Endothelial cell of umbilical vein (primary cell): ENCODE measurements at regions not wholly inside any gene's neighbourhood (a gene's known extent, or its start where the extent isn't known, plus 50 kb on each side); places are given as distances from the start of the nearest gene placed in this dataset.

Experiments
- BruUV-seq: library from RNA; stranded (reverse); fragments of 400-500 nt; replicated peaks from 2 replicates; lab custom pipeline; 2021; lab: Mats Ljungman, UMichigan
- CTCF ChIA-PET: fragments of 300-600, 350-600 bp; sonication (Branson Sonifier 250); formaldehyde crosslinking; loops from one replicate; lab custom pipeline; 2021; ENCODE audit warnings: antibody characterized with exemption, inconsistent platforms; lab: Charles Lee
- POLR2A ChIA-PET: fragments of 300-600, 350-600 bp; sonication (Branson Sonifier 250); formaldehyde crosslinking; loops from one replicate; lab custom pipeline; 2021; ENCODE audit warnings: antibody characterized with exemption, inconsistent platforms; lab: Charles Lee
- DNase-seq: peaks from one replicate; pipeline ENCODE4 v3.0.0-alpha.2; 2011; ENCODE audit warnings: low read depth, low spot score
- FAIRE-seq: peaks from 2 replicates; lab custom pipeline; 2011; peaks lifted over from hg19 to GRCh38; lab: Jason Lieb, UNC
- H2AFZ ChIP-seq: 2 replicates; pipeline ENCODE4 v1.6.0; 2012; ENCODE audit warnings: low read depth, low read length, control low read depth, inconsistent platforms
- H3K27ac ChIP-seq: 2 replicates; pipeline ENCODE4 v1.5.1; 2011; ENCODE audit warnings: low read depth, mild to moderate bottlenecking, control low read depth, low read length, moderate library complexity; ENCODE audit not compliant: insufficient read depth
- H3K27me3 ChIP-seq, 2 experiments: 2 replicates each; pipeline versions ENCODE4 v1.6.0 to v1.6.1; 2011; ENCODE audit warnings: low read length in 2 of 2, mixed read lengths in 1 of 2; ENCODE audit not compliant: control insufficient read depth in 2 of 2, insufficient read depth in 2 of 2
- H3K36me3 ChIP-seq, 2 experiments: 2 replicates in 1 of 2; 3 replicates in 1 of 2; pipeline ENCODE4 v1.5.1; 2011; ENCODE audit warnings: low read length in 2 of 2, mild to moderate bottlenecking in 1 of 2, moderate library complexity in 1 of 2; ENCODE audit not compliant: control insufficient read depth in 2 of 2, insufficient read depth in 2 of 2; ENCODE audit errors: extremely low read depth in 1 of 2
- H3K4me1 ChIP-seq: 3 replicates; pipeline ENCODE4 v1.5.1; 2011; ENCODE audit warnings: mild to moderate bottlenecking, low read length; ENCODE audit not compliant: control insufficient read depth, insufficient read depth; ENCODE audit errors: extremely low read depth
- H3K4me2 ChIP-seq: 2 replicates; pipeline ENCODE4 v1.6.1; 2011; ENCODE audit warnings: low read length, control low read depth, mixed read lengths; ENCODE audit not compliant: insufficient read depth
- H3K4me3 ChIP-seq, 3 experiments: fragments of 200-600 bp in 1 of 3; sonication (generic), shearing (Covaris generic) in 1 of 3; replicated peaks in 1 of 3; 2 replicates each; pipeline ENCODE4 v1.5.1; 2011 to 2016; ENCODE audit warnings: control low read depth in 3 of 3, low read length in 3 of 3, mild to moderate bottlenecking in 2 of 3, inconsistent platforms in 1 of 3, low read depth in 1 of 3, moderate library complexity in 1 of 3; ENCODE audit not compliant: insufficient read depth in 1 of 3
- H3K79me2 ChIP-seq: 2 replicates; pipeline ENCODE4 v1.6.0; 2012; ENCODE audit warnings: low read length, inconsistent platforms; ENCODE audit not compliant: control insufficient read depth, insufficient read depth
- H3K9ac ChIP-seq: replicated peaks from 2 replicates; pipeline ENCODE3; 2011; ENCODE audit warnings: low read length, control low read depth; ENCODE audit not compliant: insufficient read depth; ENCODE audit errors: extremely low read depth
- H3K9me1 ChIP-seq: replicated peaks from 3 replicates; pipeline ENCODE4 v1.6.0; 2011; ENCODE audit warnings: mild to moderate bottlenecking, low read length; ENCODE audit not compliant: control insufficient read depth, insufficient read depth; ENCODE audit errors: extremely low read depth
- H3K9me3 ChIP-seq: replicated peaks from 2 replicates; pipeline ENCODE4 v1.5.1; 2012; ENCODE audit warnings: low read length, inconsistent platforms; ENCODE audit not compliant: control insufficient read depth, insufficient read depth
- H4K20me1 ChIP-seq: replicated peaks from 2 replicates; pipeline ENCODE3; 2011; ENCODE audit warnings: mild to moderate bottlenecking, low read length; ENCODE audit not compliant: control insufficient read depth, insufficient read depth; ENCODE audit errors: extremely low read depth
- CTCF ChIP-seq, 2 donors: IDR thresholded peaks; 1 replicate in 1 of 2; 2 replicates in 1 of 2; pipeline ENCODE4 v1.5.1; 2011; ENCODE audit warnings: low read length in 2 of 2, mild to moderate bottlenecking in 2 of 2, moderate library complexity in 2 of 2, control low read depth in 1 of 2, inconsistent platforms in 1 of 2, low read depth in 1 of 2; ENCODE audit not compliant: insufficient read depth in 1 of 2; ENCODE audit errors: extremely low read depth in 1 of 2
- EZH2 ChIP-seq: IDR thresholded peaks from 2 replicates; pipeline ENCODE4 v1.6.1; 2012; ENCODE audit warnings: borderline replicate concordance, low read depth, mild to moderate bottlenecking, moderate library complexity, low read length, inconsistent platforms; ENCODE audit not compliant: severe bottlenecking
- FOS ChIP-seq: IDR thresholded peaks from 2 replicates; pipeline ENCODE4 v1.6.1; 2011; ENCODE audit warnings: mild to moderate bottlenecking, low read length, moderate library complexity, borderline replicate concordance; ENCODE audit not compliant: insufficient read depth
- GATA2 ChIP-seq: IDR thresholded peaks from 2 replicates; pipeline ENCODE4 v1.7.0; 2011; ENCODE audit warnings: low read depth, mild to moderate bottlenecking, moderate library complexity, mixed read lengths, low read length; ENCODE audit not compliant: insufficient read length, insufficient read depth
- JUN ChIP-seq: IDR thresholded peaks from 2 replicates; pipeline ENCODE4 v1.6.1; 2011; ENCODE audit warnings: borderline replicate concordance, low read depth; ENCODE audit not compliant: insufficient read length, insufficient read depth
- MAX ChIP-seq: IDR thresholded peaks from 2 replicates; pipeline ENCODE4 v1.6.1; 2011; ENCODE audit not compliant: insufficient read depth, insufficient read length
- MYC ChIP-seq: IDR thresholded peaks from one replicate; pipeline ENCODE4 v1.6.1; 2011; ENCODE audit warnings: mild to moderate bottlenecking, low read depth, low read length
- POLR2A ChIP-seq: IDR thresholded peaks from 2 replicates; pipeline ENCODE4 v1.6.1; 2012; ENCODE audit warnings: low read depth, mild to moderate bottlenecking, control low read depth, low read length
- POLR2AphosphoS5 ChIP-seq: IDR thresholded peaks from 2 replicates; pipeline ENCODE4 v1.6.1; 2012; ENCODE audit warnings: low read depth, mild to moderate bottlenecking, control low read depth, low read length, moderate library complexity; ENCODE audit not compliant: insufficient read depth
- dilution Hi-C: fragments of 300-500 bp; cut with MboI; formaldehyde crosslinking; loops from one replicate; pipeline ENCODE4 v1.15.0; 2019; ENCODE audit warnings: low sequenced_read_pairs; ENCODE audit not compliant: extremely low pct_ligation_motif_present
- intact Hi-C: fragments of 100-400 bp; cut with micrococcal nuclease; formaldehyde crosslinking; loops from one replicate; pipeline ENCODE4 v1.10.0; 2022

GRCh38 chr16:63496282-63496681, 1460.0 kb upstream of the CDH8 start:
- H4K20me1 ChIP-seq, result no peaks in the 10 kb centered on the region
- no peak overlapping the region for H3K4me3 ChIP-seq
- no peaks in the 10 kb centered on the region for H3K9me1 ChIP-seq
- H3K79me2 ChIP-seq, result no peaks in the 10 kb centered on the region
- no peak overlapping the region for H3K27ac ChIP-seq
- no peak overlapping the region for H3K4me2 ChIP-seq
- no peak overlapping the region for H2AFZ ChIP-seq
- BruUV-seq, result no TSS peak
- no peaks in the 10 kb centered on the region for H3K36me3 ChIP-seq
- TF ChIP-seq FOS, result no peak
- TF ChIP-seq POLR2AphosphoS5, result no peak
- no peak for TF ChIP-seq MAX
- TF ChIP-seq CTCF (IDR thresholded peaks at IDR 0.05; ENCODE audit: extremely low read depth in 1 of 2, insufficient read depth in 1 of 2, low read depth in 1 of 2, low read length in 2 of 2), result no peak
- TF ChIP-seq JUN, result no peak
- no peak for TF ChIP-seq EZH2
- TF ChIP-seq MYC, result no peak
- TF ChIP-seq GATA2, result no peak
- no peak for TF ChIP-seq POLR2A
- H3K4me1 ChIP-seq, result no peaks in the 10 kb centered on the region
- intact Hi-C loops, result no loop called here
- FAIRE-seq (no peak), DNase-seq (no peak)
- no peaks in the 10 kb centered on the region for H3K9me3 ChIP-seq
- ChIA-PET CTCF (no interaction called here), POLR2A (no interaction called here)
- no peak overlapping the region for H3K9ac ChIP-seq
- no peaks in the 10 kb centered on the region for H3K27me3 ChIP-seq
- dilution Hi-C loops, result no loop called here
